Lower leg skin (tissue), 3 donors: ENCODE measurements at regions not wholly inside any gene's neighbourhood (a gene's known extent, or its start where the extent isn't known, plus 50 kb on each side); places are given as distances from the start of the nearest gene placed in this dataset.

Experiments used
- POLR2A ChIP-seq, 2 donors: fragments of 450-650 bp; IDR thresholded peaks; one replicate each; pipeline ENCODE4 v1.6.1; 2016 to 2017; ENCODE audit warnings: antibody characterized with exemption in 2 of 2, mild to moderate bottlenecking in 1 of 2, moderate library complexity in 1 of 2
- TF ChIP-seq, protein P1 (sequence below), 3 donors: fragments of 450-650 bp; IDR thresholded peaks; one replicate each; pipeline ENCODE4 v1.5.1; 2016; ENCODE audit warnings: antibody characterized with exemption in 3 of 3, mild to moderate bottlenecking in 3 of 3, moderate library complexity in 2 of 3

- TF ChIP-seq, protein P1, sequence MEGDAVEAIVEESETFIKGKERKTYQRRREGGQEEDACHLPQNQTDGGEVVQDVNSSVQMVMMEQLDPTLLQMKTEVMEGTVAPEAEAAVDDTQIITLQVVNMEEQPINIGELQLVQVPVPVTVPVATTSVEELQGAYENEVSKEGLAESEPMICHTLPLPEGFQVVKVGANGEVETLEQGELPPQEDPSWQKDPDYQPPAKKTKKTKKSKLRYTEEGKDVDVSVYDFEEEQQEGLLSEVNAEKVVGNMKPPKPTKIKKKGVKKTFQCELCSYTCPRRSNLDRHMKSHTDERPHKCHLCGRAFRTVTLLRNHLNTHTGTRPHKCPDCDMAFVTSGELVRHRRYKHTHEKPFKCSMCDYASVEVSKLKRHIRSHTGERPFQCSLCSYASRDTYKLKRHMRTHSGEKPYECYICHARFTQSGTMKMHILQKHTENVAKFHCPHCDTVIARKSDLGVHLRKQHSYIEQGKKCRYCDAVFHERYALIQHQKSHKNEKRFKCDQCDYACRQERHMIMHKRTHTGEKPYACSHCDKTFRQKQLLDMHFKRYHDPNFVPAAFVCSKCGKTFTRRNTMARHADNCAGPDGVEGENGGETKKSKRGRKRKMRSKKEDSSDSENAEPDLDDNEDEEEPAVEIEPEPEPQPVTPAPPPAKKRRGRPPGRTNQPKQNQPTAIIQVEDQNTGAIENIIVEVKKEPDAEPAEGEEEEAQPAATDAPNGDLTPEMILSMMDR (IDR thresholded peaks at IDR 0.05), result no peak
- TF ChIP-seq POLR2A (IDR thresholded peaks at IDR 0.05), result no peak
Measured at GRCh38 chr20:53883098-53883911, 187.1 kb downstream of the BCAS1 start.
